K562 (cell line): ENCODE measurements at regions not wholly inside any gene's neighbourhood (a gene's known extent, or its start where the extent isn't known, plus 50 kb on each side); places are given as distances from the start of the nearest gene placed in this dataset.
"Not testable (repeated sequence)": the region's sequence is repeated elsewhere in the genome, so short reads cannot be mapped to it uniquely, and the experiment has no call there.

ENCODE experiments used
- ATAC-seq: fragments of 200-7000 bp; cut with Tn5 transposase; 3 replicates; pipeline ENCODE4 v1.9.1; 2020; ENCODE audit warnings: moderate library complexity
- BruUV-seq: library from RNA; stranded (reverse); fragments of 400-500 nt; replicated peaks from 2 replicates; lab custom pipeline; 2021; lab: Mats Ljungman, UMichigan
- CTCF ChIA-PET: fragments of 300-600 bp; formaldehyde crosslinking; extraction: SDS; loops from one replicate; lab custom pipeline; 2021; ENCODE audit warnings: low intra/inter-chr PET ratio; lab: Yijun Ruan, JAX
- POLR2A ChIA-PET: fragments of 300-600, 350-650 bp; sonication (Branson Sonifier 250); formaldehyde crosslinking; extraction: SDS; loops from one replicate; lab custom pipeline; 2021; ENCODE audit warnings: antibody characterized with exemption, inconsistent platforms; lab: Yijun Ruan, JAX
- DNase-seq, 4 experiments: peaks; one replicate each; pipeline versions ENCODE4 v3.0.0 to v3.0.0-alpha.2; 2011 to 2018; ENCODE audit warnings: low spot score in 3 of 4, mixed read lengths in 3 of 4; ENCODE audit errors: extremely low read depth in 1 of 4
- FAIRE-seq: peaks from 2 replicates; lab custom pipeline; 2011; peaks lifted over from hg19 to GRCh38; lab: Jason Lieb, UNC
- H2AFZ ChIP-seq: 2 replicates; pipeline ENCODE4 v1.6.0; 2011; ENCODE audit warnings: low read depth, low read length, control low read depth, inconsistent platforms
- H3K27ac ChIP-seq: fragments of 200-600 bp; 3 replicates; pipeline ENCODE4 v1.8.0; 2011; ENCODE audit warnings: low read depth, mild to moderate bottlenecking, control low read depth, inconsistent platforms, low read length, moderate library complexity, mixed read lengths; ENCODE audit errors: extremely low read depth
- H3K27me3 ChIP-seq, 2 experiments: fragments of 300-600 bp in 1 of 2; 2 replicates in 1 of 2; 3 replicates in 1 of 2; pipeline versions ENCODE4 v1.6.0 to v1.8.0; 2011; ENCODE audit warnings: inconsistent platforms in 2 of 2, low read length in 2 of 2, mild to moderate bottlenecking in 1 of 2, mixed read lengths in 1 of 2, moderate library complexity in 1 of 2; ENCODE audit not compliant: control insufficient read depth in 2 of 2, insufficient read depth in 2 of 2
- H3K36me3 ChIP-seq: fragments of 300-600 bp; 3 replicates; pipeline ENCODE4 v1.8.0; 2011; ENCODE audit warnings: mild to moderate bottlenecking, low read length, inconsistent platforms; ENCODE audit not compliant: control insufficient read depth, insufficient read depth
- H3K4me1 ChIP-seq, 2 experiments: fragments of 200-600 bp in 1 of 2; replicated peaks in 1 of 2; 2 replicates in 1 of 2; 3 replicates in 1 of 2; pipeline versions ENCODE4 v1.5.1 to v1.8.0; 2011; ENCODE audit warnings: inconsistent platforms in 2 of 2, low read length in 2 of 2, mild to moderate bottlenecking in 1 of 2, mixed read lengths in 1 of 2, moderate library complexity in 1 of 2; ENCODE audit not compliant: control insufficient read depth in 2 of 2, insufficient read depth in 2 of 2
- H3K4me2 ChIP-seq: 2 replicates; pipeline ENCODE4 v1.6.1; 2011; ENCODE audit warnings: low read length, control low read depth, inconsistent platforms, mixed read lengths; ENCODE audit not compliant: insufficient read depth
- H3K4me3 ChIP-seq: fragments of 200-600 bp; sonication (generic), shearing (Covaris generic); 2 replicates; pipeline ENCODE4 v1.5.1; 2016; ENCODE audit warnings: control low read depth, inconsistent platforms
- H3K79me2 ChIP-seq: fragments of 200-600 bp; 3 replicates; pipeline ENCODE4 v1.8.0; 2011; ENCODE audit warnings: low read length, inconsistent platforms; ENCODE audit not compliant: control insufficient read depth, insufficient read depth
- H3K9ac ChIP-seq, 2 experiments: 2 replicates each; pipeline versions ENCODE4 v1.6.0 to v1.6.1; 2011; ENCODE audit warnings: low read depth in 2 of 2, low read length in 2 of 2, control low read depth in 1 of 2, inconsistent platforms in 1 of 2, mild to moderate bottlenecking in 1 of 2, mixed read lengths in 1 of 2; ENCODE audit not compliant: insufficient read depth in 1 of 2
- H3K9me1 ChIP-seq: one replicate; pipeline ENCODE4 v1.6.0; 2011; ENCODE audit warnings: inconsistent platforms, mild to moderate bottlenecking, low read length, moderate library complexity; ENCODE audit not compliant: control insufficient read depth, insufficient read depth
- H3K9me3 ChIP-seq: replicated peaks from 2 replicates; pipeline ENCODE4 v1.5.1; 2011; ENCODE audit warnings: low read depth, low read length, inconsistent platforms; ENCODE audit not compliant: control insufficient read depth, insufficient read depth
- H4K20me1 ChIP-seq: replicated peaks from 2 replicates; pipeline ENCODE4 v1.6.1; 2011; ENCODE audit warnings: low read length, inconsistent platforms, mixed read lengths; ENCODE audit not compliant: control insufficient read depth, insufficient read depth
- C11orf30 ChIP-seq: fragments of 450-650 bp; IDR thresholded peaks from 2 replicates; pipeline ENCODE4 v1.6.1; 2016; ENCODE audit warnings: low read depth, mild to moderate bottlenecking
- HDAC2 ChIP-seq: fragments of 450-650 bp; IDR thresholded peaks from 2 replicates; pipeline ENCODE4 v1.6.1; 2016; ENCODE audit warnings: mild to moderate bottlenecking
- SMARCE1 ChIP-seq: fragments of 450-650 bp; IDR thresholded peaks from 2 replicates; pipeline ENCODE4 v1.7.1; 2016; ENCODE audit warnings: mild to moderate bottlenecking
- ZNF12 ChIP-seq: sonication (generic); formaldehyde crosslinking; IDR thresholded peaks from 2 replicates; pipeline ENCODE4 v1.4.0; 2020; ENCODE audit warnings: mild to moderate bottlenecking, missing genetic modification reagents
- ZNF316 ChIP-seq: fragments of 450-650 bp; IDR thresholded peaks from 2 replicates; pipeline ENCODE4 v1.6.1; 2016
- ZNF41 ChIP-seq: fragments of 250-450 bp; sonication (Bioruptor Pico); conservative IDR thresholded peaks from 2 replicates; pipeline ENCODE4 v1.4.0; 2020; ENCODE audit warnings: mild to moderate bottlenecking
- ZNF639 ChIP-seq, 2 experiments: fragments of 200-800 bp in 1 of 2; sonication (Bioruptor generic) in 1 of 2; sonication (generic) in 1 of 2; formaldehyde crosslinking in 1 of 2; IDR thresholded peaks in 1 of 2; conservative IDR thresholded peaks in 1 of 2; 2 replicates each; pipeline versions ENCODE4 v1.5.0 to v1.6.1; 2016 to 2020; ENCODE audit warnings: missing compliant biosample characterization in 1 of 2, missing genetic modification characterization in 1 of 2, missing genetic modification reagents in 1 of 2
- WGBS: fragments of 100-300 bp; shearing (Covaris generic); methylation state at CpG from one replicate; pipeline ENCODE4 v1.1.6; 2016; ENCODE audit warnings: low coverage, mixed read lengths; ENCODE audit not compliant: insufficient coverage; ENCODE audit errors: missing lambda C conversion rate; 5-methylcytosine and 5-hydroxymethylcytosine counted together
- in situ Hi-C: fragments of 300-500 bp; cut with MboI; formaldehyde crosslinking; loops from 4 replicates; pipeline ENCODE4 v1.15.0; 2018; ENCODE audit warnings: inconsistent platforms, mixed read lengths
- intact Hi-C: fragments of 100-400 bp; cut with micrococcal nuclease; formaldehyde crosslinking; loops from 2 replicates; pipeline ENCODE4 v1.14.2; 2022

- WGBS: 30% methylated on average over 6 of the region's 6 CpGs
- BruUV-seq, H3K79me2 ChIP-seq, H3K4me2 ChIP-seq, H3K9me1 ChIP-seq, H3K9ac ChIP-seq, H4K20me1 ChIP-seq, H3K36me3 ChIP-seq, H2AFZ ChIP-seq, H3K27me3 ChIP-seq, intact Hi-C loops, H3K9me3 ChIP-seq, H3K4me3 ChIP-seq: not testable (repeated sequence)
- POLR2A ChIA-PET: interaction anchor here (1.1 to 2.7 kb wide), 3 partner anchors 10 to 72 kb away, joined by 3 to 9 read pairs (median 5); no protein-coding TSS in a partner anchor
- CTCF ChIA-PET: interaction anchor here (0.6 kb wide), 1 partner anchor 107 kb away, joined by 3 read pairs; no protein-coding TSS in a partner anchor
- H3K4me1 ChIP-seq: peaks cover 0 to 14% of the 10 kb centered on the region in 2 experiments; a peak in 2 of 5 replicates
- TF ChIP-seq ZNF639 (CRISPR knock-in tag; conservative IDR thresholded peaks at IDR 0.05 in 1 of 2, IDR thresholded peaks at IDR 0.05 in 1 of 2): 0 out of 4 replicates have a peak, but pooled peaks of 1 of the 2 experiments have one; percentile 38
- TF ChIP-seq ZNF41 (CRISPR knock-in tag): 0 out of 2 replicates have a peak, but pooled peaks have one; percentile 27
- TF ChIP-seq ZNF316: peak; percentile 62; the same call in 1 of the 2 replicates
- TF ChIP-seq C11orf30: peak; percentile 60; the same call in 1 of the 2 replicates
- peak; percentile 76; the same call in 1 of the 2 replicates for TF ChIP-seq ZNF12 (CRISPR knock-in tag)
- 0 out of 2 replicates have a peak, but pooled peaks have one; percentile 15 for TF ChIP-seq HDAC2
- 0 out of 2 replicates have a peak, but pooled peaks have one; percentile 16 for TF ChIP-seq SMARCE1
- TF ChIP-seq, all 486 proteins: peak for 7; not testable (repeated sequence) for 479
- H3K27ac ChIP-seq, FAIRE-seq, ATAC-seq, DNase-seq, in situ Hi-C loops: not testable (repeated sequence)
These were observed 71.9 kb upstream of the EPS8L3 start for GRCh38 chr1:109835645-109836044.
